ENCODE measurements at regions not wholly inside any gene's neighbourhood (a gene's known extent, or its start where the extent isn't known, plus 50 kb on each side); places are given as distances from the start of the nearest gene placed in this dataset.
"Not testable (repeated sequence)": the region's sequence is repeated elsewhere in the genome, so short reads cannot be mapped to it uniquely, and the experiment has no call there.

- no peak for DNase-seq (ENCODE audit: extremely low read depth, low read depth)
- no peak for TF ChIP-seq CTCF (IDR thresholded peaks at IDR 0.05; ENCODE audit: low read depth, low read length)
Observed at GRCh38 chr20:30919514-30920188, 337.8 kb upstream of the DEFB115 start.

- TF ChIP-seq CTCF (IDR thresholded peaks at IDR 0.05; ENCODE audit: low read depth, low read length), result no peak
- no peak for DNase-seq (ENCODE audit: extremely low read depth, low read depth)
Observed at GRCh38 chr20:30921286-30922071, 336.0 kb upstream of the DEFB115 start.

- DNase-seq (ENCODE audit: extremely low read depth, low read depth), result no peak
- no peak for TF ChIP-seq CTCF (IDR thresholded peaks at IDR 0.05; ENCODE audit: low read depth, low read length)
Observed at GRCh38 chr20:30922129-30922528, 335.3 kb upstream of the DEFB115 start.

- no peak for DNase-seq (ENCODE audit: extremely low read depth, low read depth)
Observed at GRCh38 chr20:30937790-30938189, 319.7 kb upstream of the DEFB115 start.

GRCh38 chr20:30949761-30950160 is 307.7 kb upstream of the DEFB115 start:
- no peak for DNase-seq (ENCODE audit: extremely low read depth, low read depth)
- no peak for TF ChIP-seq CTCF (IDR thresholded peaks at IDR 0.05; ENCODE audit: low read depth, low read length)

More at GRCh38 chr20:30937790-30938189, 319.7 kb upstream of the DEFB115 start:
- TF ChIP-seq CTCF (IDR thresholded peaks at IDR 0.05; ENCODE audit: low read depth, low read length), result no peak

GRCh38 chr20:30951088-30951487 is 306.4 kb upstream of the DEFB115 start:
- DNase-seq (ENCODE audit: extremely low read depth, low read depth), result not testable (repeated sequence)

- DNase-seq (ENCODE audit: extremely low read depth, low read depth), result not testable (repeated sequence)
Observed at GRCh38 chr20:30956649-30957048, 300.8 kb upstream of the DEFB115 start.

GRCh38 chr20:30959208-30959607 is 298.3 kb upstream of the DEFB115 start:
- DNase-seq (ENCODE audit: extremely low read depth, low read depth), result not testable (repeated sequence)

- no peak for DNase-seq (ENCODE audit: extremely low read depth, low read depth)
- no peak for TF ChIP-seq CTCF (IDR thresholded peaks at IDR 0.05; ENCODE audit: low read depth, low read length)
Observed at GRCh38 chr20:30963591-30963990, 293.9 kb upstream of the DEFB115 start.

- DNase-seq (ENCODE audit: extremely low read depth, low read depth), result not testable (repeated sequence)
Observed at GRCh38 chr20:30975859-30976258, 281.6 kb upstream of the DEFB115 start.

Data from AG09319 (cell line).